ENCODE measurements at regions not wholly inside any gene's neighbourhood (a gene's known extent, or its start where the extent isn't known, plus 50 kb on each side); places are given as distances from the start of the nearest gene placed in this dataset.

GRCh38 chr10:10207538-10207937 is 810.1 kb upstream of the CELF2 start:
- FAIRE-seq = no peak

GRCh38 chr10:10208196-10208595 is 809.5 kb upstream of the CELF2 start:
- peak; percentile 29 for FAIRE-seq

- no peak for FAIRE-seq
Measured at GRCh38 chr10:10209167-10209566, 808.5 kb upstream of the CELF2 start.

- no peak for FAIRE-seq
Measured at GRCh38 chr10:10211409-10211808, 806.3 kb upstream of the CELF2 start.

GRCh38 chr10:10213237-10213636 is 804.4 kb upstream of the CELF2 start:
- no peak for FAIRE-seq

- FAIRE-seq = no peak
Measured at GRCh38 chr10:10222304-10222841, 795.3 kb upstream of the CELF2 start.

- FAIRE-seq = no peak
Measured at GRCh38 chr10:10223131-10223530, 794.5 kb upstream of the CELF2 start.

GRCh38 chr10:10225136-10225676 is 792.5 kb upstream of the CELF2 start:
- no peak for FAIRE-seq

- FAIRE-seq = no peak
Measured at GRCh38 chr10:10233229-10233628, 784.4 kb upstream of the CELF2 start.

GRCh38 chr10:10235003-10235402 is 782.7 kb upstream of the CELF2 start:
- no peak for FAIRE-seq

- no peak for FAIRE-seq
Measured at GRCh38 chr10:10247585-10247984, 770.1 kb upstream of the CELF2 start.

GRCh38 chr10:10256860-10257259 is 760.8 kb upstream of the CELF2 start:
- peak; percentile 80 for FAIRE-seq

GRCh38 chr10:10259013-10259412 is 758.7 kb upstream of the CELF2 start:
- no peak for FAIRE-seq

- FAIRE-seq = peak; percentile 31
Measured at GRCh38 chr10:10270126-10271050, 747.3 kb upstream of the CELF2 start.

GRCh38 chr10:10271639-10272192 is 746.0 kb upstream of the CELF2 start:
- no peak for FAIRE-seq

- FAIRE-seq = no peak
Measured at GRCh38 chr10:10273661-10274060, 744.0 kb upstream of the CELF2 start.

- no peak for FAIRE-seq
Measured at GRCh38 chr10:10279906-10280305, 737.8 kb upstream of the CELF2 start.

GRCh38 chr10:10292501-10292900 is 725.2 kb upstream of the CELF2 start:
- no peak for FAIRE-seq

- no peak for FAIRE-seq
Measured at GRCh38 chr10:10293041-10293440, 724.6 kb upstream of the CELF2 start.

GRCh38 chr10:10293481-10293951 is 724.2 kb upstream of the CELF2 start:
- FAIRE-seq = peak; percentile 37

GRCh38 chr10:10294184-10294880 is 723.3 kb upstream of the CELF2 start:
- FAIRE-seq = no peak

GRCh38 chr10:10294881-10295529 is 722.7 kb upstream of the CELF2 start:
- FAIRE-seq = no peak
